ENCODE measurements at regions not wholly inside any gene's neighbourhood (a gene's known extent, or its start where the extent isn't known, plus 50 kb on each side); places are given as distances from the start of the nearest gene placed in this dataset.

DNA sequence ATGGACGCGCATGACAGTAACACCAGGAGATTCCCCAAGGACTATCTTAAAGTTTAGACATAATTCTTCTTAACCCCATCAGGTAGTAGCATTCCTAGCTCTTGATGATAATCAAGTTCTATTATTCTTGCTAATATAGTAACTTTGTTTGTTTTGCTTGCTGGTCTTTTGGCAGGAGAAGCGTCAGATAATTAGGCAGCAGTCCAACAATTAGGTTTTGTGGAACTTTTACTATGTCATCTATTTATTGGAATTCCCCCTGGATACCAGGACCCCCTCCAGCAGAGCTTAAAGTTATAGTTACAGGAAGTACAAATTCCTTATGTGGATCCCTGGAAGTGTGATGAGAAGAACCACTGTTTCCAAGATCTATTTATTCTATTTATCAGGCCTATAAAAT, 1138.0 kb upstream of the FAM98A start:
- no peak for DNase-seq (ENCODE audit: low spot score, unreplicated experiment)
- H3K4me3 Mint-ChIP-seq (ENCODE audit: low read depth) = no peak overlapping the region
- H3K27me3 Mint-ChIP-seq = peaks cover 13% of the 10 kb centered on the region
- H3K9me3 Mint-ChIP-seq (ENCODE audit: low read depth) = no peaks in the 10 kb centered on the region
- no peak overlapping the region for H3K27ac Mint-ChIP-seq
- peaks cover 18% of the 10 kb centered on the region for H3K4me1 Mint-ChIP-seq (ENCODE audit: low read depth)
- TF ChIP-seq CTCF (IDR thresholded peaks at IDR 0.05; ENCODE audit: unreplicated experiment) = no peak
- no peaks in the 10 kb centered on the region for H3K36me3 Mint-ChIP-seq (ENCODE audit: insufficient read depth)

- no peak overlapping the region for H3K27ac Mint-ChIP-seq
- no peak overlapping the region for H3K4me3 Mint-ChIP-seq (ENCODE audit: low read depth)
These were observed 1137.4 kb upstream of the FAM98A start for GRCh38 chr2:34736482-34736881.

DNA sequence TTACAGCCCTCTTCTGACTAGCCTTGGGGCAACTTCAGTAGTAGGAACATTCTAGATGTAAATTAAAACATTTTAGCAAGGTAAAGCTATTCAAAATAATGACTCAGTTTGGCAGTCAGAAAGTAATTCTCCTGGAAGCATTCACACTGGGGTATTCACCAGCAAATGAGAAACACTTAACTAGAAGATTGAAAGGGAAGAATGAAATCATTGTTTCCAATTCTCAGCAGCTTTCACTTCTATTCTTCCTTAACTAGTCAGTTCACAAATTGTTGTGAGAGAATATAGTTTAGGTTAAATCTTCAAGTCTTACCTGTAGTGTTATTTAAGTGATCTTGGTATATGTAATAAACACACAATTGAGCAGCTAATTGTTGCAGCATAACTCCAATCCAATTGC, 1135.6 kb upstream of the FAM98A start:
- TF ChIP-seq CTCF (IDR thresholded peaks at IDR 0.05; ENCODE audit: unreplicated experiment) = no peak
- DNase-seq (ENCODE audit: low spot score, unreplicated experiment) = no peak
- no peaks in the 10 kb centered on the region for H3K36me3 Mint-ChIP-seq (ENCODE audit: insufficient read depth)
- H3K27ac Mint-ChIP-seq = no peak overlapping the region
- H3K4me3 Mint-ChIP-seq (ENCODE audit: low read depth) = no peak overlapping the region
- H3K4me1 Mint-ChIP-seq (ENCODE audit: low read depth) = peaks cover 11% of the 10 kb centered on the region
- peaks cover 13% of the 10 kb centered on the region for H3K27me3 Mint-ChIP-seq
- no peaks in the 10 kb centered on the region for H3K9me3 Mint-ChIP-seq (ENCODE audit: low read depth)

More at GRCh38 chr2:34736482-34736881, 1137.4 kb upstream of the FAM98A start:
- DNase-seq (ENCODE audit: low spot score, unreplicated experiment) = no peak
- no peaks in the 10 kb centered on the region for H3K9me3 Mint-ChIP-seq (ENCODE audit: low read depth)
- no peaks in the 10 kb centered on the region for H3K36me3 Mint-ChIP-seq (ENCODE audit: insufficient read depth)
- H3K4me1 Mint-ChIP-seq (ENCODE audit: low read depth) = peaks cover 18% of the 10 kb centered on the region
- peaks cover 13% of the 10 kb centered on the region for H3K27me3 Mint-ChIP-seq
- no peak for TF ChIP-seq CTCF (IDR thresholded peaks at IDR 0.05; ENCODE audit: unreplicated experiment)

DNA sequence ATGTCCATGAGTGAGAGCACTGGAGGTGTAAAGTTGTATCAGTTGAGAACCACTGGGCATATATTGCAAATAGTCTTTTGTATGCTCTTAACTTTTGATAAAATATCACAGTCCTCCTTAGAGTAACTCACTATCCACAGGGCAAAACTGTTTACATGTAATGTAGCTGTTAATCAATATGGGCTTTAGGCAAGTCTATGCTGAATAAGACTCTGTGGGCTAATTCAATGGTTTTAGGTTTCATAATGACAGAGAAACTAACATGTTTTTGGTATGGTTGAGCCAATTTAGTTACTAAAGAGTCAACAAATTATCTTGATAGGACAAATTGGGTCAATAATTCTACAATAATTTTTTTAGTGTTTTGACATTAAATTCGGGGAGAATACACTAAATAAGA, 1134.9 kb upstream of the FAM98A start:
- Mint-ChIP-seq H3K4me3 (ENCODE audit: low read depth) (no peak overlapping the region), H3K4me1 (ENCODE audit: low read depth) (peaks cover 11% of the 10 kb centered on the region), H3K27me3 (peaks cover 16% of the 10 kb centered on the region), H3K9me3 (ENCODE audit: low read depth) (no peaks in the 10 kb centered on the region), H3K27ac (no peak overlapping the region), H3K36me3 (ENCODE audit: insufficient read depth) (no peaks in the 10 kb centered on the region)
- no peak for TF ChIP-seq CTCF (IDR thresholded peaks at IDR 0.05; ENCODE audit: unreplicated experiment)
- no peak for DNase-seq (ENCODE audit: low spot score, unreplicated experiment)

- no peaks in the 10 kb centered on the region for H3K9me3 Mint-ChIP-seq (ENCODE audit: low read depth)
- H3K4me3 Mint-ChIP-seq (ENCODE audit: low read depth) = no peak overlapping the region
- no peak for DNase-seq (ENCODE audit: low spot score, unreplicated experiment)
- H3K27ac Mint-ChIP-seq = no peak overlapping the region
- TF ChIP-seq CTCF (IDR thresholded peaks at IDR 0.05; ENCODE audit: unreplicated experiment) = no peak
- H3K27me3 Mint-ChIP-seq = peaks cover 10% of the 10 kb centered on the region
- no peaks in the 10 kb centered on the region for H3K36me3 Mint-ChIP-seq (ENCODE audit: insufficient read depth)
- peaks cover 12% of the 10 kb centered on the region for H3K4me1 Mint-ChIP-seq (ENCODE audit: low read depth)
These were observed 1132.2 kb upstream of the FAM98A start for GRCh38 chr2:34731292-34731691.
